ENCODE measurements at regions not wholly inside any gene's neighbourhood (a gene's known extent, or its start where the extent isn't known, plus 50 kb on each side); places are given as distances from the start of the nearest gene placed in this dataset.

DNA sequence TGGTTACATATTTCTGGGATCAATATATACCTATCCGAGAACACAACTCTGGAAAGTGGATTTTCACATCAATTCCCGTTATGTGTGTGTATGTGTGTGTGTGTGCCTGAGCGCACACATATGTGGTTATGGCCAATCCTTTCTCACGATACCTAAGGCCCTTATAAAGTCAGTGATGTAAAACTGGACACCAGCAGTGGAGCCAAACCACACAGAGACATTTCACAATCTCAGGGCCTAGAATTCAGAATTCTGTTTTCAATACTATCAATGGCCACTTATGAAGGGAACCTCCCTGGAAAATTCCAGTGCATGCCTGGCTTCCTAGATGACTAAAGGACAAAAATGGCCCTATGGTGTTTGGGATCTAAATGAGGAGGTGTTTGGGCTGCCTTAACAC is 187.3 kb upstream of the UBL3 start:
- TF ChIP-seq TEAD4 (IDR thresholded peaks at IDR 0.05; ENCODE audit: borderline replicate concordance, insufficient read depth) (no peak), GABPA (IDR thresholded peaks at IDR 0.05; ENCODE audit: low read depth) (no peak), USF1 (IDR thresholded peaks at IDR 0.05; ENCODE audit: borderline replicate concordance, low read depth) (no peak), FOSL2 (IDR thresholded peaks at IDR 0.05; ENCODE audit: borderline replicate concordance, low read depth) (no peak), SIN3A (IDR thresholded peaks at IDR 0.05; ENCODE audit: borderline replicate concordance, low read depth, low read length) (no peak), RFX5 (IDR thresholded peaks at IDR 0.05; ENCODE audit: low read length) (no peak), FOXJ3 (CRISPR knock-in tag; IDR thresholded peaks at IDR 0.05) (no peak)
- TF ChIP-seq, protein P1, sequence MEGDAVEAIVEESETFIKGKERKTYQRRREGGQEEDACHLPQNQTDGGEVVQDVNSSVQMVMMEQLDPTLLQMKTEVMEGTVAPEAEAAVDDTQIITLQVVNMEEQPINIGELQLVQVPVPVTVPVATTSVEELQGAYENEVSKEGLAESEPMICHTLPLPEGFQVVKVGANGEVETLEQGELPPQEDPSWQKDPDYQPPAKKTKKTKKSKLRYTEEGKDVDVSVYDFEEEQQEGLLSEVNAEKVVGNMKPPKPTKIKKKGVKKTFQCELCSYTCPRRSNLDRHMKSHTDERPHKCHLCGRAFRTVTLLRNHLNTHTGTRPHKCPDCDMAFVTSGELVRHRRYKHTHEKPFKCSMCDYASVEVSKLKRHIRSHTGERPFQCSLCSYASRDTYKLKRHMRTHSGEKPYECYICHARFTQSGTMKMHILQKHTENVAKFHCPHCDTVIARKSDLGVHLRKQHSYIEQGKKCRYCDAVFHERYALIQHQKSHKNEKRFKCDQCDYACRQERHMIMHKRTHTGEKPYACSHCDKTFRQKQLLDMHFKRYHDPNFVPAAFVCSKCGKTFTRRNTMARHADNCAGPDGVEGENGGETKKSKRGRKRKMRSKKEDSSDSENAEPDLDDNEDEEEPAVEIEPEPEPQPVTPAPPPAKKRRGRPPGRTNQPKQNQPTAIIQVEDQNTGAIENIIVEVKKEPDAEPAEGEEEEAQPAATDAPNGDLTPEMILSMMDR (IDR thresholded peaks at IDR 0.05): no peak
- TF ChIP-seq, protein P2, sequence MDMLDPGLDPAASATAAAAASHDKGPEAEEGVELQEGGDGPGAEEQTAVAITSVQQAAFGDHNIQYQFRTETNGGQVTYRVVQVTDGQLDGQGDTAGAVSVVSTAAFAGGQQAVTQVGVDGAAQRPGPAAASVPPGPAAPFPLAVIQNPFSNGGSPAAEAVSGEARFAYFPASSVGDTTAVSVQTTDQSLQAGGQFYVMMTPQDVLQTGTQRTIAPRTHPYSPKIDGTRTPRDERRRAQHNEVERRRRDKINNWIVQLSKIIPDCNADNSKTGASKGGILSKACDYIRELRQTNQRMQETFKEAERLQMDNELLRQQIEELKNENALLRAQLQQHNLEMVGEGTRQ (IDR thresholded peaks at IDR 0.05; ENCODE audit: borderline replicate concordance, low read depth, low read length): no peak
- TF ChIP-seq, protein P3, sequence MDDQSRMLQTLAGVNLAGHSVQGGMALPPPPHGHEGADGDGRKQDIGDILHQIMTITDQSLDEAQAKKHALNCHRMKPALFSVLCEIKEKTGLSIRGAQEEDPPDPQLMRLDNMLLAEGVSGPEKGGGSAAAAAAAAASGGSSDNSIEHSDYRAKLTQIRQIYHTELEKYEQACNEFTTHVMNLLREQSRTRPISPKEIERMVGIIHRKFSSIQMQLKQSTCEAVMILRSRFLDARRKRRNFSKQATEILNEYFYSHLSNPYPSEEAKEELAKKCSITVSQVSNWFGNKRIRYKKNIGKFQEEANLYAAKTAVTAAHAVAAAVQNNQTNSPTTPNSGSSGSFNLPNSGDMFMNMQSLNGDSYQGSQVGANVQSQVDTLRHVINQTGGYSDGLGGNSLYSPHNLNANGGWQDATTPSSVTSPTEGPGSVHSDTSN (IDR thresholded peaks at IDR 0.05): no peak

Measured in SK-N-SH (cell line).